GM04503 (cell line): ENCODE measurements at regions not wholly inside any gene's neighbourhood (a gene's known extent, or its start where the extent isn't known, plus 50 kb on each side); places are given as distances from the start of the nearest gene placed in this dataset.

Experiments
- DNase-seq: peaks from one replicate; pipeline ENCODE4 v3.0.0-alpha.2; 2012; ENCODE audit warnings: low read depth

DNA sequence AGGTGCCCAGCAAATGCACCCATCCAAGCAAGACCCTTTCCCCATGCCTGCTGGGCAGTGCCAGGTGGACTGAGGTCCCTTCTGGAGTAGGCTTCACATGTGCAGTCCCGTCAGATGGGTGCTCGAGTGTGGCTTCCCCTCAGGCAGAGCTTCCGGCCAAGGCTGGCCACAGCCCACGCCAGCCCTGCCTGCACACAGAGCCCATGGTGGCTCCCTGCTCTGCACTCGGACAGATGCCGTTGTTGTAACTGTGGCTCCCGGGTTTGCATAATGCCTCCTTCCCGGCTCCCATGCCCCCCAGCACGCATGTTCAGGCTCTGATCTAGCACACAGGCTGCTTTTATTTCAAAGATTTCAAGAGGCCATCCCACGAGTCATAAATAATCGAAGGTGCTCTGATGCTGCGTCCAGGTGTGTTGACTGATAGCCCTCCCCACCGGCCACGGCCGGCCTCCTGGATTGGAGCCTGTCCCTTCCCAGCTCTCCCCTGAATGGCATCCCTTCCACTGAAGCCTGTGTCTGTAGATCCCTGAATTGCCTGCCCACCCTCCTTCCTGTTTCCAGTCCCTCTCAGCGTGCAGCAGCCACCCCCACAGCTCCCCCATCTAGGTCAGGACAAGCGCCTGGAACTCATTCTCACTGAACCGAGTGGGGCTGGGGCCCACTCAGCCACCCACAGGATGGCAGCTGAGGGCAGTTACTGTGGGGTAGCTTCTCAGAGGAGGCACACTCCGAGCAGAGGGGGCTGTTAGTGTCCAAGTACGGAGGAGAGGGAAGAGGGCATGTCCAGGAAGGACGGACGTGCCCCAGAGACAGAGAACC is 100.0 kb upstream of the LINGO1 start:
- DNase-seq = no peak

- DNase-seq = no peak
Measured at GRCh38 chr15:77731945-77732344, 99.2 kb upstream of the LINGO1 start.

- no peak for DNase-seq
Measured at GRCh38 chr15:77731067-77731466, 98.4 kb upstream of the LINGO1 start.

DNA sequence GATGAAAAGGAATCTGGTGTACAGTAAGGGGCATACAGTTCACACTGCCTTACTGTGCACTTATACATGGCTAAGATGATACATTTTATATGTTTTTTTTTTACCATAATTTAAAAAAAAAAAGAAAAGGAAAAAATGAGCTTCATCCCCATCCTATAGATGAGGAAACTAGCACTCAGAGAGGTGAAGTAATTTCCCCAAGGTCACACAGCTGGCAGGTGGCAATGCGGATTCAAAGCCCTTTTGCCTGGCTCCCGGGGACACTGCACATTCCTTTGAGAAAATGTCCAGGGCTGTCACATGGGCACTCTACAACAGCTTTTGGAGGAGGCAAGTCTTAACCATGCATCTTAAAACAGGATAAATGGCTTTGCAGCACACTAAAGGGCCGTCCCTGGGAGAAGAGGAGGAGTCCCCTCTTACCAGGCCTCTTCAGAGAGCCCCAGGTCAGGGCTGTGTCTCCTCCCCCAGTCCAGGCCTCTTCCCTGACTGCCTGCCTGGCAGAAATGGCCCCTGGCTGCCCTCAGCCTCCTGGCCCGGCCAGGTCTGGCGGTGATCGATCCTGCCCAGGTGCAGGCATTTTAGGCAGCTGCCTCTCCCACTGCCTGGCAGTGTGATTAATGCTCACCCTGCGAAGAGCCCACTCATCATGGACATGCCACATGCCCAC is 95.1 kb upstream of the LINGO1 start:
- DNase-seq = no peak

DNA sequence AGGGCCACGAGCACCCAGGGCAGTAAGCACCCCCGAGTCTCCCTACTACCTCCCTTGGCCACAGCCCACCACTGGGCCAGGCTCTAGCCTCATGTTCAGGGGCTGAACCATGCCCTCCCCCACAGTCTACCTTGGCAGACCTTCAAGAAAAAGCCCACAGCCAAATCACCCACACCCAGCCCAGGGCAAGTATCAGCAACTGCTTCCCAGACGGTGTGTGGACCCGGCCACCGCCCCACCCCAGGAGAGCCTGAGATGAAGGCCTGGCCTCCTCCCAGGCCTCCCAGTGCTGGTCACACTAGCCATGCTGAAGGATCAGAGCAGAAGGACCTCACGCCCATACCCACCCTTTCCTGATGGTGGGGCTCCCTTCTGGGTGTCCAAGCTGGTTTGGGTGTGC is 92.0 kb upstream of the LINGO1 start:
- no peak for DNase-seq

DNA sequence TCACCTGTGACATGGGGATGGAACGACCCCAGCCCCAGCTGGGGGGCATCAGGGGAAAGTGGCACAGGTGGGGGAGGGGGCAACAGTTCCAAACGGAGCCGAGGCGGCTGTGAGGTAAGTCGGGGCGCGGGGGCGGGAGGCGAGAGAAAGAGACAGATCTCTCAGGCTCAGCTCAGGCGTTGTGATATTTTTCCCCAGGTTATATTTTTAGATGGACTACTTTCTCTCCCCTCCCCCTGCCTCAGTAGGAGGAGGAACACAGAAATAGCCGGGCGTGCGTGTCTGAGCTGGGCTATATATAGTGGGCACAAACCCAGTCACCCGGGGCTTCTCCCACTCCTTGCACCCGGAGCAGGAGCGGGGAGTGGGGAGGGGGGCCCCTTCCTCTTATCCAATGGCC is 91.0 kb upstream of the LINGO1 start:
- DNase-seq = no peak

DNA sequence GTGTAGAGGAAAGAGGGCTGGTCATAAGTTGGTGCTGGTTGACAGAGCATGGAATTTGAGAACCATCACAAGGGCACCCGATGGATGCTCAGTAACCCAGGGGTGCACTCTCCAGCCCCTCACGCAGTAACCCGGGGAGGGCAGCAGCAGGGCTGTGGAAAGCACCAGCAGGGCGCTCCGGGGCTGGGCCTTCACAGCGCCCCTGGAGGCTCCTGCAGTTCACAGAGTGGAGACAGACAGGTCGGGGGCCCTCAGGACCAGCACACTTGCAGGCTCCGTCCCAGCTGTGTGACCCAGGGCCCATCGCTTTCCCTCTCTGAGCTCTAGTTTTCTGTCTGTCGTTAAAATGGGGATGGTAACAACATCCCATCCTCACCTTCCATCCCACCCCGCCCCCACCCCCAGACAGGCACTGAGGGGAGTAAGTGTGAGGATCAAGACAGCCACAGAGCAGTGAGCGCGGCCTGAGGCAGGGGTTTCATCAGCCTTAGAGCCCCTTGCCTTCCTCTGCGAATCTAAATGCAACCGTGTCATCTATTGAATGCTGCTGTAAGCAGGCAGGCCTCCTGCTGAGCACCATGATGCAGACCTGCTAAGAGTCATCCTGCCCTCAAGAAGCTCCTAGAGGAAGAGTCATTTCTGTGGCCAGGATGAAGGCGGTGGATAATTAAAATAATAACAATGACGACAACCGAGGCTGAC is 90.2 kb upstream of the LINGO1 start:
- no peak for DNase-seq

GRCh38 chr15:77721963-77722362 is 89.3 kb upstream of the LINGO1 start:
- DNase-seq = no peak

- DNase-seq = no peak
Measured at GRCh38 chr15:77720655-77721054, 87.9 kb upstream of the LINGO1 start.

- DNase-seq = no peak
Measured at GRCh38 chr15:77720173-77720572, 87.5 kb upstream of the LINGO1 start.

GRCh38 chr15:77719450-77719849 is 86.7 kb upstream of the LINGO1 start:
- no peak for DNase-seq

DNA sequence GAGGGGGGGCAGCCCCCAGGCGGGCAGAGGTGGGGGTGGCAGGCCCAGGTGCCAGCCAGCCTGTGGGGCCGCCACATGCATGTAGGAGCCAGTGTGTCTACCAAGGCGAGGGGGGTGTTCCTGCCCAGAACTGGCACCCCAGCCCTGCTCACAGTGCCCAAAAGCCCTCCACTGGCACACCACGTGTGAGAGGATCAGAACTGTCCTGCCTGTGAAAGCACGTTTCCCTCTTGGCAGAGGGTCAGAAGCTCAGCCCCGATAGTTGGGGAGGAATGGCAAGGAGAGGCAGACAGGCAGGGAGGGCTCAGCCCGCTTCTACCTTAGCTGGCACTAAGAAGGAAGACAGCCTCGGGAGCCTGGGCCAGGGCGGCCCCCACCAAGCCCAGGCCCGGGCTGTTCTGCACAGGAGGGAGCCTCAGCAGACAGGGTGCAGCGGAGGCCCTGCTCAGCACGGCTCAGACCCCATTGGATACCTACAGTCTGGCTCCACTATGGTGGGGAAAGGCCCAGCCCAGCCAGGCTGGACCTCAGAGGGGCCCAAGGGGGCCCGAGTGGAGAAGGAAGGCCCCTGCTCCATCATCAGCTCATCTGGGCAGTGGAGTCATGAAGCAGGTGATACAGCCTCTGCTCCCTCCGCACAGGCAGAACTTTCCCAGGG is 84.8 kb upstream of the LINGO1 start:
- no peak for DNase-seq

DNA sequence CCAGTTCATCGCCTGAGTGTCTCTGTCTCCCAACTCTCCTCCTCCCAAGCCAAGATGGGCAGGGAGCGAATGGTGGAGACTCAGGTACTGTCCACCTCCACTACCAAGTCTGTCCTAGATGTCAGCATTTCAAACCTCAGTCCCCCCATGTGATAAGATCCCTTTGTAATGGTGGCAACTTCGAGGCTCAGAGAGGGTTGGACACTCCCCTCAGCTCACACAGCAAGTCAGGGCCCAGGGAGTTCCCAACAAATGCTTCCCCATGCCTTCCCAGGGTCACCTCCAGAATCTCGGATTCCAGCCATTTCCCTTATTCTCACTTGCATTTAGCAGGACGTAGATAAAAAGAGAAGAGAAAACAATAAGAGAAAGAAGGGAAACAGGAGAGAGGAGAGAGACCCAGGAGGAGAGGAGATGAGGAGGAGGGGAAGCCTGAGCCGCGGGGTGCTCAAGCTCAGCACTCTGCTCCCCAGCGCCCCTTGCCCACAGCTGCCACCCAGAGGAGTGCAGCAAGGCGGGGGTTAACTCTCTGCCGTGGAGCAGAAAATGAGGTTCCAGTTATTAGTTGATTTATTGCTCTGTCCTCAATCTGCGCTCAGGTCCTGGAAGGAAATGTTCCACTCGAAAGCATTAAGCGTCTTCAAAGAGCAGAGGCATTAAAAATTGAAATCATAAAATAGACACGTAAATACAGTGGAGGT is 84.1 kb upstream of the LINGO1 start:
- no peak for DNase-seq

DNA sequence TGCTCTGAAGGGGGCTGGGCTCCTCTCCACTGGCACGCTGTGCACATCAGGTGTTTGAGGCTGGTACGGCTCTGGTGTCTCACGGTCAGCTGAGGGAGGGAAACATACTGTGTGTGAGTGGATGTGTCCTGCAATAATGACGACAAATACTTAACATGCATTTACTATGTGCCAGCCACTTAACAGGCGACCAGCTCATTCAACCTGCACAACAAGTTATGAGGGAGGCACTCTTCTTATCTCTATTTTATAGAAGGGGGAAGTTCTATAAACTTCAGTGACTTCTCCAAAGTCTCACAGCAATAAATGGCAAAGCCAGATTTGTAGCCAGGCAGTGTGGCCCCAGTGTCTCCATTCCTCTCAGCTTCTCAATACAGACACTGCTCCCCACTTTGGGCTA is 83.1 kb upstream of the LINGO1 start:
- no peak for DNase-seq

DNA sequence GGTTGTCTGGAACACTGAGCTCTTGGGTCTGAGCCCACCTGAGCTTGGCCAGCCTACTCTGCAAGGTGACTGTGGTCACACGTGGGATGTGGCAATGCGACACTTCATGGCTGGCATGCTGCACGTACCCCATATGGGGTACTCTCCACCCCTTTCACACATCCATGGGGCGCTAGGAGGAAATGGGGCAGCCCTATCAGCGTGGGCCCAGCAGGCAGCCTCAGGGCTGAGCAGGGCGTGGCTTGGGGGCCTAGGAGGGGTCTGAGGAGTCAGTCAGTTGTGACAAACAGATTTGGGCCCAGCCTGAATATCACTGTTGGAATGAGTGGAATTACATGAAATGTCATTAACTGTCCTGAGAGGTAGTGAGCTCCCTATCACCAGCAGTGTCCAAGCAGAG is 82.3 kb upstream of the LINGO1 start:
- DNase-seq = no peak

GRCh38 chr15:77714555-77714954 is 81.8 kb upstream of the LINGO1 start:
- DNase-seq = no peak

DNA sequence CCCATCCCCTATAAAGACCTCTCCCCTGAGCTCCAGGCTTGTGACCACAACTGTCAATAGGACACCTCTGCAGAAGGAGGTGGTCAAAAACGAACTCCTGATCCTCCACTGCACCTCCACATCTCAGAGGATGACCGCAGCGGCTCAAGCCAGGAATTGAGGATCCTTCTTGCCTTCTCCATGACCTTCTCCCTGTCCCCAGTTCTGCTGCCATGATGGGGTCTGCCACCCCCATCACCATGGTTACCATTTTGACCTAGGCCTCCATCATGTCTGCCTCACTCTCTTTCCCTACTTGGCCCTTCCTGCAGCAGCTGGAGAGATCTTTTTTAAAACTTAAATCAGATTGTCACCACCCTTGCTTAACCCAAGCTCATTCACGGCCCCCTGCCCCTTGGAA is 81.3 kb upstream of the LINGO1 start:
- no peak for DNase-seq

DNA sequence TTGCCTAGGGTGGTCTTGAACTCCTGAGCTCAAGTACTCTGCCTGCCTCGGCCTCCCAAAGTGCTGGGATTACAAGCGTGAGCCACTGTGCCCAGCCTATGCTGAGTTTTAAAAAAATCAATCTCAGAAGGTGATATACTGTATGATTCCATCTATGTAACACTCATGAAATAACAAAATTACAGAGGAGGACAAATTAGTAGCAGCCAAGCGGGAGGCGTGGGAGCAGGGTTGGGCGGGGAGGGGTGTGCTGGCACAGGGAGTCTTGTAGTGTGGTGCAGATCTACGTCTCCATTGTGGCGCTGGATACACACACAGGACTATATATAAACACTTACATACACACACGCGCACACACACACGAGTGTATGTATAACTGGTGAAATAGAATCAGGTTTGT is 80.6 kb upstream of the LINGO1 start:
- DNase-seq = no peak

DNA sequence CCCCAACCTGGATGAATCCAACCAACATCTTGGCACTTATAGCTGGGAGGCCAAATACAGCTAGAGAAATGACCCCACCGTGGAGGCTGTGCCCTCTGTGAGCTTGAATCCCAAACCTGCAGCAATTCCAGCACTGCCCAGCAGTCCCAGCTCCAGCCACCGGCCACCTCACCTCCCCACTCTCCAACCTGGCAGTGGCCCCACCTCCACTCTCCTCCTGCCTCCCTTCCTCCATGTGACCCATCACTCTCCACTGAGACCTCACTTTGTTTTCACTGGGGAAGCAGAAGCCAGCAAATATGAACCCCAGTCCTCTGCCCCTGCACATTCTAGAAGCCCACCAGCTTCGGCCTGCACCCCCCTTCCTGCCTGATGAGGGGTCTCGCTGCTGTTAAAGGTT is 79.7 kb upstream of the LINGO1 start:
- DNase-seq = no peak

GRCh38 chr15:77710637-77711036 is 77.9 kb upstream of the LINGO1 start:
- DNase-seq = no peak

GRCh38 chr15:77710206-77710605 is 77.5 kb upstream of the LINGO1 start:
- DNase-seq = no peak
